ENCODE measurements at regions not wholly inside any gene's neighbourhood (a gene's known extent, or its start where the extent isn't known, plus 50 kb on each side); places are given as distances from the start of the nearest gene placed in this dataset.

DNA sequence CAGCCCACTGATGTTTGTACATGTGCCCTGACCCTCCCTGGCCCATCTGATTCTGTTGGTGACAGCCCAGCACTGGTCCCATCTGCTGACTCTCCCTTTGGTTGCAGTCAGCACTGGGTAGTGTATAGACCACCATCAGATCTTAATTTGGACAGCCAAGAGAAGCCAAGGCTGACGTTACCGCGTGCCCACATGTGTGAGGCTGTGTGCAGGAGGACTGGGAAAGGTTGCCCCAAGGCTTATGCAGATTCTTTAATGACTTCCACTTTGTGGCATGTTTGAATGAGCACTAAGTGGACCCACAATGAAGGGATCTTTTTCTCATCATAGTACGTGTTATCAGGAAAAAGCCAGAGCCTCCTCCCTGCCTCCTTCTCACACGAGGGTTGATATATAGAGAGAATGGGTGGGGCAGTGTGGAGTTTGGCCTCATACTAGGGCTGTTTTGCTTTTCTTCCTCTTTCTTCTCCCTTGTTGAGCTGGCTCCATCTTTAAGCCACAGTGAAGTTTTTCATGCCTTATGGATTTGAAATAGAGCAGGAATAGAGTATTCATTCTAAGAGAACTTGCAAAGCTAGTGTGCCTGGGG is 93.5 kb downstream of the NAV1 start:
- H3K27me3 ChIP-seq = no peaks in the 10 kb centered on the region
- no peak for DNase-seq (ENCODE audit: low read depth in 1 of 2, low spot score in 1 of 2)
- TF ChIP-seq, protein P1, sequence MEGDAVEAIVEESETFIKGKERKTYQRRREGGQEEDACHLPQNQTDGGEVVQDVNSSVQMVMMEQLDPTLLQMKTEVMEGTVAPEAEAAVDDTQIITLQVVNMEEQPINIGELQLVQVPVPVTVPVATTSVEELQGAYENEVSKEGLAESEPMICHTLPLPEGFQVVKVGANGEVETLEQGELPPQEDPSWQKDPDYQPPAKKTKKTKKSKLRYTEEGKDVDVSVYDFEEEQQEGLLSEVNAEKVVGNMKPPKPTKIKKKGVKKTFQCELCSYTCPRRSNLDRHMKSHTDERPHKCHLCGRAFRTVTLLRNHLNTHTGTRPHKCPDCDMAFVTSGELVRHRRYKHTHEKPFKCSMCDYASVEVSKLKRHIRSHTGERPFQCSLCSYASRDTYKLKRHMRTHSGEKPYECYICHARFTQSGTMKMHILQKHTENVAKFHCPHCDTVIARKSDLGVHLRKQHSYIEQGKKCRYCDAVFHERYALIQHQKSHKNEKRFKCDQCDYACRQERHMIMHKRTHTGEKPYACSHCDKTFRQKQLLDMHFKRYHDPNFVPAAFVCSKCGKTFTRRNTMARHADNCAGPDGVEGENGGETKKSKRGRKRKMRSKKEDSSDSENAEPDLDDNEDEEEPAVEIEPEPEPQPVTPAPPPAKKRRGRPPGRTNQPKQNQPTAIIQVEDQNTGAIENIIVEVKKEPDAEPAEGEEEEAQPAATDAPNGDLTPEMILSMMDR (IDR thresholded peaks at IDR 0.05; ENCODE audit: low read depth, low read length) = no peak
- H3K9me3 ChIP-seq (ENCODE audit: low read depth) = no peaks in the 10 kb centered on the region
- no peak overlapping the region for H3K27ac ChIP-seq
- no peaks in the 10 kb centered on the region for H3K36me3 ChIP-seq
- no peak overlapping the region for H3K4me3 ChIP-seq
- peaks cover 22% of the 10 kb centered on the region for H3K4me1 ChIP-seq (ENCODE audit: low read depth)

DNA sequence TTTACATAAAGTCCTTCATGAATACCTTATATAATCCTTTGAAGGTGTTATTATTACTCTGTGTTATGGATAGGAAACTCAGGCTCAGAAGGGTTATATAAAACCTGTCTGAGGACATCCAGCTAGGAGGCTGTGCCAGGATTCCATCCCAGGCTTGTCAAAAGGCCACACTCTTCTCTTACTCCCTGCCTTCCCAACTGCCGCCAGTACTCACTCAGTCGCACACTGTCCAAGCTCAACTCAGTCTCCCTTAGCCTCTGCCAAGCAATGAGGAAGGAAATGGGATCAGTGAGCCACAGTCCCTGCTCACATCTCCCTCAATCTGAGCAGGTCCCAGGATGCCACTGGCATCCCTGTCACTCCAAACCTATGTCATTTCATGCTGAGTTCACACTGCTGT is 94.4 kb downstream of the NAV1 start:
- Histone ChIP-seq H3K36me3 (no peaks in the 10 kb centered on the region), H3K27ac (no peak overlapping the region), H3K27me3 (no peaks in the 10 kb centered on the region), H3K4me3 (no peak overlapping the region), H3K4me1 (ENCODE audit: low read depth) (peaks cover 22% of the 10 kb centered on the region), H3K9me3 (ENCODE audit: low read depth) (no peaks in the 10 kb centered on the region)
- DNase-seq (ENCODE audit: low read depth in 1 of 2, low spot score in 1 of 2) = no peak
- TF ChIP-seq, protein P1 (IDR thresholded peaks at IDR 0.05; ENCODE audit: low read depth, low read length) = no peak

DNA sequence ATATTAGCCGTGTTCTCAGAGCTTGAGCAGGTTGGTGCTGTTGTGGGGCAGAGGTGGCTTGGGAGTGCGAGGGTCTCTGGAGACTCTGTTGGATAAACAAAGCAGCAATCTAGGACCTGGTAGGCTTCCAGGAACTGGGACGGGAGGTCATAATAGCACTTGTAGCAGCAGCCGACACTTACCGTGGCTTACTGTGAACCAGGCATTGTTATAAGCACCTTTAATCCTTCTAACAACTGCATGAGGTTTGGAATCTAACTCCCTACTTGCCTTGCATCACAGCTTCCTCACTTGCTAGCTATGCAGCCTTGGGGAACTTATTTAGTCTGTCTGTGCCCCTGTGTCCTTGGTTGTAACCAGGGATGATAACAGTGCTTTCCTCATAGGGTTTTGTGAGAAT is 94.9 kb downstream of the NAV1 start:
- TF ChIP-seq, protein P1 (IDR thresholded peaks at IDR 0.05; ENCODE audit: low read depth, low read length) = no peak
- H3K27ac ChIP-seq = no peak overlapping the region
- no peaks in the 10 kb centered on the region for H3K36me3 ChIP-seq
- no peaks in the 10 kb centered on the region for H3K9me3 ChIP-seq (ENCODE audit: low read depth)
- no peaks in the 10 kb centered on the region for H3K27me3 ChIP-seq
- no peak overlapping the region for H3K4me3 ChIP-seq
- peak in 1 of 2 donors; percentile 25 for DNase-seq (ENCODE audit: low read depth in 1 of 2, low spot score in 1 of 2)
- peaks cover 23% of the 10 kb centered on the region for H3K4me1 ChIP-seq (ENCODE audit: low read depth)

DNA sequence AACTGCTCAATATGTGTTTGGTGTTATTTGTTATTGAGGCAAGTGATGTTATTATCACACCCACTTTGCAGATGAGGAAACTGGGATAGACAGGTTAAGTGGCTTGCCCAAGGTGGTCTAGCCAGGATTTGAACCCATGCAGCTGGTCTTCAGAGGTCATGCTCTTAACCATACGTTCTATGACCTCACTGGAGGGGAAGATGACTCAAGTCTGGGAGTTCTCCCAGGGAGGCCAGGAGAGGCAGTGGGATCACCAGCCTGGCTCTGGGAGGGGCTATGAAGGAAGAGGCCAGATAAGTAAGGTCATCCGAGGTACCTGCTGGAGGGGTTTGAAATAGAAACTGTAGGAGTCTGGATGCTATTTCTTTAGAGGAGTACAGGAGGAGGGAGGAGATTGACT is 95.3 kb downstream of the NAV1 start:
- no peaks in the 10 kb centered on the region for H3K36me3 ChIP-seq

DNA sequence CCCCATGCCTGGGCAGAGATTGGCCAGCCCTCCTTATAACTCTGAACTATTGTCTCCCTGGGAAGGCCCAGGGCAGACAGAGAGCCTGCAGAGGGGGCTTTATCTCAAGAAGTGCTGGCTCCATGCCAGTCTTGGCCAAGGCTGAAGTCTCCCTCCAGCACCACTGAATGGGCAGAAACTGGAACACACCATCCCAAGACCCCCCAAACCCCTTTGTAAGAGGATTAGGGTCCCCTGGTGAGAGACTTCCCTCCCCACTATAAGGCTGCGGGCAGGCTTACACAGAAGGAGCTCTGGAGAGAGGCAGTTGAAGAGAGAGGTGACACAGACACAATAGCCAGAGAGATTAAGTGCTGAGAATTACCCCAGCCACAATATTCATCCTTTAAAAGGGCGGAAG is 97.2 kb downstream of the NAV1 start:
- H3K36me3 ChIP-seq = no peaks in the 10 kb centered on the region
- H3K4me3 ChIP-seq = no peak overlapping the region
- H3K4me1 ChIP-seq (ENCODE audit: low read depth) = peaks cover 35% of the 10 kb centered on the region
- H3K27ac ChIP-seq = peak overlapping the region; percentile 22
- peak; percentile 30 to 73 for DNase-seq (ENCODE audit: low read depth in 1 of 2, low spot score in 1 of 2)
- H3K9me3 ChIP-seq (ENCODE audit: low read depth) = no peaks in the 10 kb centered on the region
- no peaks in the 10 kb centered on the region for H3K27me3 ChIP-seq
- TF ChIP-seq, protein P1 (IDR thresholded peaks at IDR 0.05; ENCODE audit: low read depth, low read length) = no peak

More for the DNA sequence above, 95.3 kb downstream of the NAV1 start:
- DNase-seq (ENCODE audit: low read depth in 1 of 2, low spot score in 1 of 2) = peak in 1 of 2 donors; percentile 51
- Histone ChIP-seq H3K9me3 (ENCODE audit: low read depth) (no peaks in the 10 kb centered on the region), H3K4me1 (ENCODE audit: low read depth) (peaks cover 27% of the 10 kb centered on the region), H3K27me3 (no peaks in the 10 kb centered on the region), H3K4me3 (no peak overlapping the region), H3K27ac (no peak overlapping the region)
- TF ChIP-seq, protein P1 (IDR thresholded peaks at IDR 0.05; ENCODE audit: low read depth, low read length) = no peak

All from cardiac muscle cell (in vitro differentiated cells and primary cell).